Embryonic facial prominence (tissue), 1 donor: ENCODE measurements at regions not wholly inside any gene's neighbourhood (a gene's known extent, or its start where the extent isn't known, plus 50 kb on each side); places are given as distances from the start of the nearest gene placed in this dataset.

Experiments used
- DNase-seq: peaks from one replicate; pipeline ENCODE4 v3.0.0-alpha.2; 2016; ENCODE audit errors: extremely low spot score

GRCh38 chr2:611519-611918 is 65.7 kb downstream of the TMEM18 start:
- DNase-seq = no peak

- no peak for DNase-seq
Observed at GRCh38 chr2:610491-610890, 66.7 kb downstream of the TMEM18 start.

- no peak for DNase-seq
Observed at GRCh38 chr2:609881-610280, 67.3 kb downstream of the TMEM18 start.

GRCh38 chr2:609449-609848 is 67.8 kb downstream of the TMEM18 start:
- DNase-seq = no peak

GRCh38 chr2:608711-609110 is 68.5 kb downstream of the TMEM18 start:
- DNase-seq = no peak

- DNase-seq = no peak
Observed at GRCh38 chr2:608297-608696, 68.9 kb downstream of the TMEM18 start.

GRCh38 chr2:607709-608108 is 69.5 kb downstream of the TMEM18 start:
- DNase-seq = no peak

- DNase-seq = no peak
Observed at GRCh38 chr2:607172-607571, 70.0 kb downstream of the TMEM18 start.

GRCh38 chr2:605674-606608 is 71.3 kb downstream of the TMEM18 start:
- DNase-seq = no peak

GRCh38 chr2:604854-605524 is 72.2 kb downstream of the TMEM18 start:
- no peak for DNase-seq

GRCh38 chr2:604385-604784 is 72.8 kb downstream of the TMEM18 start:
- no peak for DNase-seq

GRCh38 chr2:603869-604268 is 73.3 kb downstream of the TMEM18 start:
- no peak for DNase-seq

- DNase-seq = no peak
Observed at GRCh38 chr2:603427-603826, 73.8 kb downstream of the TMEM18 start.

- no peak for DNase-seq
Observed at GRCh38 chr2:602571-603359, 74.4 kb downstream of the TMEM18 start.

GRCh38 chr2:601806-602455 is 75.3 kb downstream of the TMEM18 start:
- DNase-seq = no peak

- no peak for DNase-seq
Observed at GRCh38 chr2:601387-601698, 75.9 kb downstream of the TMEM18 start.

- no peak for DNase-seq
Observed at GRCh38 chr2:600542-601386, 76.4 kb downstream of the TMEM18 start.

- DNase-seq = no peak
Observed at GRCh38 chr2:599601-600000, 77.6 kb downstream of the TMEM18 start.

- no peak for DNase-seq
Observed at GRCh38 chr2:598058-598802, 79.0 kb downstream of the TMEM18 start.

GRCh38 chr2:595831-596592 is 81.2 kb downstream of the TMEM18 start:
- DNase-seq = no peak
